GM20431 (cell line): ENCODE measurements at regions not wholly inside any gene's neighbourhood (a gene's known extent, or its start where the extent isn't known, plus 50 kb on each side); places are given as distances from the start of the nearest gene placed in this dataset.

ENCODE experiments used
- in situ Hi-C: fragments of 300-500 bp; cut with MseI, MboI; formaldehyde crosslinking; loops from one replicate; pipeline ENCODE4 v1.15.0; 2020; ENCODE audit warnings: low sequenced_read_pairs; ENCODE audit not compliant: unreplicated experiment

DNA sequence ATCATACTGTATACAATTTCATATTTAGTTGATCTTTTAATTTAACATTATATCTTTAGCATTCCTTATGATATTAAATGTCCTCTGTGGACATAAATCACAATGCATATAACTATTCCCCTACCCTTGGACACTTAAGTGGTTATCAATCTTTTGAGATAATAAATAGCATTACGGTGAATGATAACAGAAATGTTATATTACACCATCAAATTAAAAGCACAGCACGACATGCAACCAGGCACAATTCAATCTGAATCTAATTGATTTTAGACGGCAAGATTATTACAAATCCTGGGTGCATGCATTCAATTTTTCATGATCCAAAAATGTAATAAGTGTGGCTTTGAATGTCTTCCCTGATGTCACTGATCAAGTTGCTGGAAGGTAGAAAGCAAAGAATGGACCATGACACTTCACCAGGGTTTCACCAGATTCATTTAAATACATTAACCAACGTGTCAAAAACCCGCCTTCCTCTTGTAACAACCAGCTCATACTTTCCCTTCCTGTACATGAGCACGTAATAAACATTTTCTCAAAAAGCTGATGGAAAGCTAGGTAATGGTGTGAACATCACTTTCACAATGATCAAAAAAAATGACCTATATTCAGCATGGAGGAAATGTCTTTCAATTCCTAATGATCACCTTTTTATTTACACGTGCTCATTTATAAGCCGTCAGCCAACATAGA, 513.7 kb upstream of the ID2 start:
- in situ Hi-C loops = no loop called here

DNA sequence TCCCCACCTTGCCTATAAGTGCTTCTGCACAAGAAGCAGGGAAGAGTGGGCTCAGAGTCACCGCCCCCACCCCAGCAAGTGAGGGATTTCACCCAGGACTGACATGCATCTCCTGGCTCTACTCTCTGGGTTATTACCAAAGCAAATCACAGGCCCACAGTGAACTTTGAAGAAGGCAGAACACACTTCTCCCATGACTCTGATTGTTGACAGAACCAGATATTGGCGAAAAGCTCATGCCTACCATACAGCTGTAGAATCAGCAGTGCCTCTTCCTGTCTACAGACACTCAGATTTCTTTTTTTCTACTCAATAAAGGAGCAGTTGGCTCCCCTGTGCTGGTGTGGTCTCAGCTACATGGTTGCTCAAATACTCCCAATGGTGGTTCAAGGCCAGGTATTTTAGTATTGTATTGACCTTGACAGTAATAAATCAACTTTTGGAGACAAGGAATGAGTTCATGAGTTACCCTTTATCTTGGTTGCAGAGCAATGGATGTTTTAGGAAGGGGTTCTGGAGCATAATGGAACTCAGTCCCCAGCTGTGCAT, 512.9 kb upstream of the ID2 start:
- in situ Hi-C loops = no loop called here

- in situ Hi-C loops = no loop called here
These were observed 512.4 kb upstream of the ID2 start for GRCh38 chr2:8169443-8169842.

DNA sequence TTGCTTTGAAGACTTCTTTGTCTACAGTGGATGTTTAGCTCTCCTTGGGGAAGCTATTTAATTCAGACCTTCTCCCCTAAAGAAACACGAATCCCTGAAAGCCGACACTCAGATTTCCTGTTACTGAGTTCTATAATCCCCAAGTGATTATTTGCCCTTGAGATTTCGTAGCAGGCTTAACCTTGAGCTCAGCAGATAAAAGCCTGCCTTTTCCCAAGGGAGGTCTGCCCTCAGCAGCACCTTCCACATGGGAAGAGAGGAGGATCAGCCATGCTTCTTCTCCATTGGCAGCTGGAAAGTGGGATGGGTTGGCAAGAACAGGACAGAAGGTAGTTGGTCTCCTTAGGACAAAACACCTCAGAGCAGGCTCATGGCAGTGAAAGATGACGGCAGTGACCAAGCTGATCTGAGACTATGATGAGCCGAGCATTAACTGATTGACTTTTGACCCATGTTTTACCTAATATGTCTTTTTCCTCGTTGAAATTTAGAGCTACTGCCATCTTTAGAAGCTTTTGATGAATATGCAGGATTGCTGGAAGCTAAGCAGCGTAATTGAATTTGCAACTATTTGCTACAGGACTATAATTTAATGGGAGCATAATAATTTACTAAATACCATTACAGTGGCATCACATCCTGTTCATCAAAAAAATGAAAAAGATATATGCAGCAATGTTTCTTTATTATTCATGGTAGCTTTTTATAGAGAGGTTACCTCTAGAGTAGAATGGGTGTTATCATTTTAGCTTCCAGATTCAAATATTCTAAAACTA, 511.1 kb upstream of the ID2 start:
- in situ Hi-C loops = no loop called here

DNA sequence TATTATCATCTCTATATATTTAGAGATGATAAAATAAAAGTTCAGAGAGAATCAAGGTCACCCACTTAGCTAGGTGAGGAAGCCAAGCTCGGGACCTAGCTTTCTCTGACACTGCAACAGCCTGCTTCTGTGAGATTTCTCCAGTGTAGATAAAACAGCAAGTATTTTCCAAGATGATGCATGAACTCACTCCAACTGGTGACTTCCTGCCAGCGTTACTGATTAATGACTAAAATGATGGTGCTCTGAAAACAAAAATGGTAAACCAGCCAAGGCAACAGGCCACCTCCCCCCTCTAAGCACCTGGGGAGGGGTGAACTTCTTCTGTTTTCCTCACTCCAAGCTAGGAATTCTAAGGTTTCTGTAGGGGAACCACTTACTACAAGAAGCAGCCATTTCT, 510.2 kb upstream of the ID2 start:
- in situ Hi-C loops = no loop called here

DNA sequence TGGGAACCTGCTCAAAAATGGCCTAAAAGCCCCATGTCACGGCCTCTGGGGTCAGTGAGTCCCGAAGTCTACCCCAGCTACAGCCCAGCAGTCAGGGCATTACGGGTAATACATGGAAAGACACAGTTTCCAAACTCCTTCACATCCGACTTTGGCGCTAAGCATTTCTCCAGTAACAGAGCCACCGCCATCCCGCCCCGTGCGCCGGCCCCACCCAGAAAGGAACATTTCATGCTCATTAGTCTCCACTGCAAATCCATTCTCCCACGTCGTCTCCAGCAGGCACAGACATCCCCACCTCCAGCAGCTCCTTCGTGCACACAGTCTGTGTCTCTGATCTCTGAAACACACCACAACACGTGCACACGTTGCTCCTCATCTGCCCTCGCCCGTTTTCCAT, 509.2 kb upstream of the ID2 start:
- in situ Hi-C loops = no loop called here

DNA sequence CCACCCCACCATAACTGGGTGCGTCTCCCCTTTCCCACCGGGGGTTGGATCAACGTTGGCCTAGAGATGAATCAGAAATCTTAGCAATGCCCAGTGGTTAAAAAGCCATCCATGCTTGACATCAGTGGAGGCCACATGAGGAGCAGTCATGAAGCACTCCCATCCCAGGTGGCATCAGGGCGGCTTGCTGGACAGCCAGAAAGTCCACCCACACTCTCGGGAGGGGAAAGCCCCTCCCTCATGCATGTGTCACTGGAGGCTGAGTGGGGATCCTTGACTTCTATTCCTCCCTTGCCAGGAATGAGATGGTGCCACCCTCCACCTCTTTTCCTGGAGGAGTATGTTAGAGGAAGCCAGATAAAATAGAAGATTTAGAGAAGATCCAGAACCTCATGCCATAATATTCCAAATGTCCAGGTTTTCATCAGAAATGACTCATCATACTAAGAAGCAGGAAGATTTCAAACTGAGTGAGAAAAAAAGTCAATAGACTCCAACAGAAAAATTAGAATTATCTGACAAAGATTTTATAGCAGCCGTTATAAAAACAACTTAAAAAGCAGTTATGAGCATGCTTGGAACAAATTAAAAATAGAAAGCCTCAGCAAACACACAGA, 507.1 kb upstream of the ID2 start:
- in situ Hi-C loops = no loop called here

GRCh38 chr2:8176887-8177286, 505.0 kb upstream of the ID2 start:
- in situ Hi-C loops = no loop called here

DNA sequence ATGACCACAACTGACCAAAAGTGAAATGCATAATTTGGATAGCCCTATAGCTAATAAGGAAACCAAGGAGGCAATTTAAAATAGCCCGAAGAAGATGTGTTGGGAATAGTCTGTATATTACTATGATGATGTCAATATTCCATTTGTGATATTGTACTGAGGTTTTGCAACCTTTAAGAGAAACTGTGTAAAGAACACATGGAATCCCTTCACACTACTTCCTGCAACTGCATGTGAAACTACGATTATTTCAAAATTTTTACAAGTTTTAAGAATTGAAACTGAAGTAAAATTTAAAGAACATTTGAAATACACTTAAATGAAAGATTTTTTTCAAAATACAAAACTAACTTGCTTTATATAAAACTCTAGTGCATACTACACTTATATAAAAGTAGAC, 504.3 kb upstream of the ID2 start:
- in situ Hi-C loops = no loop called here

DNA sequence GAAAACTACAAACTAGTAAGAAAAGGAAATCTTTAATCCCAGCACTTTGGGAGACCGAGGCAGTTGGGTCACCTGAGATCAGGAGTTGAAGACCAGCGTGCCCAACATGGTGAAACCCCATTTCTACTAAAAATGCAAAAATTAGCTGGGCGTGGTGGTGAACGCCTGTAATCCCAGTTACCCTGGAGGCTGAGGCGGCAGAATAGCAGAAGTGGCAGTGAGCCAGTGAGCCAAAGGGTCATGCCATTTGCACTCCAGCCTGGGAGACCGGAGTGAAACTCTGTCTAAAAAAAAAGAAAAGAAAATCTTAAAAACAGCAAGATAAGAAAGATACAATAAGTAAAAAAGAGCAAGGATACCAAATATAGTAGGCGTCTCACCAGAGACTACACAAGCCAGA, 502.9 kb upstream of the ID2 start:
- in situ Hi-C loops = no loop called here

DNA sequence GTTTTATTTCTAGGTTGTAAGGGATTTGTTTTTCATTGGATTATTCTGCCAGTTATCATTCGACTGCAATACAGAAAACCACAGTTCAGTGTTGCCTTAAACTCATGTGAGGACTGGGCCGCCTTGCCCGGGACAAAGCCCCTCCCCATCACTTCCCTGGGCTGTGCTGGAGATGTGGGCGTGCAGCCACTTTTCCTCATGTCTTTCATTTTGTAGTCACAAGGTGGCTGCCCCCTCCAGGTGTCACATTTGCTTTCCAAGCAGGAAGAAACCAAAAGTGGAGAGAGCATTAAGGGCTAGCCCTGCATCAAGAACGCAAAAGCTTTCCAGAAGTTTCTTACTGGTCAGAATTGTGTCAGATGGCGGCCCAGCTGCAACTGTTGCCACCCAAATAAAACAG, 492.5 kb upstream of the ID2 start:
- in situ Hi-C loops = no loop called here

DNA sequence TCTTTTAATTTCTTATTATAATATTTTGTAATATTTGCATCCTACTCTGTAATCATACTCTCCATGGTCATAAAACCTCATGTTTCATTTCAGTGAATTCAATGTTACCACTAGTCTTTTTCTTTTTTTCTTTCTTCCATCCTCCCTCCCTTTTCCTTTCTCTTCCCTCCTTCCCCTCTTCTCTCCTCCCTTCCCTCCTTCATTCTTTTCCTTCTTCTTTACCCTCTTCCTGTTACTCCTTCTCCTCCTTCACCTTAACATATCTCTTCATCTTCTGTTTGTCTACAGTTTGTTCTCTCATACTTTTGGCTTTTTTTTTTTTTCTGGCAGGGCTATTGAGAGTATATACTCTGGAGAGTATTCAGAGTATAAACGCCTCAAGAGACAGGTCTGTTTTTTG, 491.6 kb upstream of the ID2 start:
- in situ Hi-C loops = no loop called here

GRCh38 chr2:8191427-8191826, 490.4 kb upstream of the ID2 start:
- in situ Hi-C loops = no loop called here

GRCh38 chr2:8193146-8193545, 488.7 kb upstream of the ID2 start:
- in situ Hi-C loops = no loop called here

GRCh38 chr2:8193686-8194615, 487.9 kb upstream of the ID2 start:
- in situ Hi-C loops = no loop called here

GRCh38 chr2:8195784-8196183, 486.1 kb upstream of the ID2 start:
- in situ Hi-C loops = no loop called here

- in situ Hi-C loops = no loop called here
These were observed 485.5 kb upstream of the ID2 start for GRCh38 chr2:8196316-8196715.

DNA sequence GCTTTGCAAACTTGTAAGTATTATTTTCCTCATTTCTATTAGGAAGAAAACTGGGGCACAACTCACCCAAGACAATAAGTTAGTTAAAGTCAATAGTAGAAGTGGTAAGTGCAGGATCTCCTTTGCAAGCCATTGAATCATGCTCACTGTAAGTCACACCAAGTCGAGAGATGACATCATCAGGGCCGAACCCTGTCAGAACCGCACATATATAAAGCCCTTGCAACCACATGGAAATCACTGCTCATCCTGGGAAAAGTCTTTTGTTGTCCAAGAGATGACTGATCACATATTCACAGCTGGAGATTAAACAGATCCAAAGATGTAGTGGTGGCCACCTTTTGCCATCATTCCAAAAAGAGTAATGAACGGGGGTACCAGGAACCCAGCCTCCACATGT, 484.8 kb upstream of the ID2 start:
- in situ Hi-C loops = no loop called here

DNA sequence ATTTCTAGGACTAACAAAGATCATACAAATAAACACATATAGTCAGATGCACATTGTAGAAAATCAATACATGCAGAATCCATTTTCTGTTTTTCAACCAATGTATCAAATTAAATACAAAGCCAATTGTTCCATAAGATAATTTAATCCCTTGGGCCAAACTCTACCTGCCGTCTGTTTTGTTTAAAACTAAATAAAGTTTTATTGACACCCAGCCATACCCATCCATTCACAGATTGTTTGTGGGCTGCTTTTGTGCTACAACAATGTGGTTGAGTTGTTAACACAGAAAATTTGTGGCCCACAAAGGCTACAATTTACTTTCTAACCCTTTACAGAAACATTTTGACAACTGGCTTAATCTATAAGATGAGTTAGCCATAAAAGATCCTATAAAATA, 484.0 kb upstream of the ID2 start:
- in situ Hi-C loops = no loop called here

DNA sequence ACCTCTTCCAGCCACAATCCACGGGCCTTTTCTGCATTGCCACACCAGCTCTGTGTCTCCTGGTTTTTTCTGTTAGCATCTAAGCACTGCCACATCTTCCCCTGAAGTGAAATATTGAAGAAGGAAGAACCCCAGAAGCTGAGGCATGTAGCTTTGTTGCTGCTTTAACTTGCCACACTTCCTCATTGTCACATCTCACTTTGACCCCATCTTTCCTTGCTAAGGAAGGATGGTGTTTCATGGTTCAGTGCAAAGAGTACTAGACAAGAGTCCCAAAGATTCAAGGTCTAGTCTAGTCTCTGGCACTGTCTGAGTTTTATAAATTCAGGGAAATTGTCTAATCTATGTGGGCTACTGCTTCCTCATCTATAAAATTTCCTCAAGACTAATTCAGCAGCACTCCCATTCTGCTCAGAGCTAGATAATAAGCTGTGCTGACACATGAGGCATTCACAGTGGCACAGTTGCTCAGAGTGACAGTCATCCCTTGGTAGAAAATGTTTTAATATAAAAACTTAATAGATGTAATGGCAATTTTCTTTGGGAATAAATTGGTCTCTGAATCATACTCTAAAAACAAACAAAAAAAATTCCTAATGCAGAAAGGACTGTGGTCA, 483.0 kb upstream of the ID2 start:
- in situ Hi-C loops = no loop called here
